ENCODE measurements at regions not wholly inside any gene's neighbourhood (a gene's known extent, or its start where the extent isn't known, plus 50 kb on each side); places are given as distances from the start of the nearest gene placed in this dataset.

- DNase-seq (ENCODE audit: low read depth in 1 of 2, low spot score in 1 of 2) (no peak), FAIRE-seq (no peak), ATAC-seq (no peak)
- TF ChIP-seq KDM1A (IDR thresholded peaks at IDR 0.05; ENCODE audit: low read depth) (no peak), FOSL2 (IDR thresholded peaks at IDR 0.05) (no peak), FOSL2 (CRISPR knock-in tag; IDR thresholded peaks at IDR 0.05) (no peak), MYC (IDR thresholded peaks at IDR 0.05; ENCODE audit: borderline replicate concordance, low read length) (no peak), EP300 (IDR thresholded peaks at IDR 0.05) (no peak), ESRRA (IDR thresholded peaks at IDR 0.05; ENCODE audit: borderline replicate concordance, low read length) (no peak), USF2 (IDR thresholded peaks at IDR 0.05) (no peak), BHLHE40 (IDR thresholded peaks at IDR 0.05; ENCODE audit: low read depth, low read length) (no peak), JUNB (IDR thresholded peaks at IDR 0.05) (no peak), HDAC2 (IDR thresholded peaks at IDR 0.05) (no peak), RARB (CRISPR knock-in tag; IDR thresholded peaks at IDR 0.05) (no peak), EHF (CRISPR knock-in tag; IDR thresholded peaks at IDR 0.05) (no peak)
- no peak overlapping the region for H3K4me3 ChIP-seq
- H3K4me1 ChIP-seq, result peaks cover 13% of the 10 kb centered on the region; the same call in 2 of the 3 replicates
- ChIA-PET CTCF (no interaction called here), POLR2A (no interaction called here)
- no peak overlapping the region for H3K4me2 ChIP-seq
- 97% methylated on average over 6 of the region's 6 CpGs for WGBS (ENCODE audit: missing lambda C conversion rate)
- no peaks in the 10 kb centered on the region for H3K9me3 ChIP-seq
- no peak overlapping the region for H3K27ac ChIP-seq
Measured at GRCh38 chr6:21859193-21859735, 265.7 kb downstream of the SOX4 start.

GRCh38 chr6:21861942-21862341 lies 268.4 kb downstream of the SOX4 start:
- no peaks in the 10 kb centered on the region for H3K9me3 ChIP-seq
- no peak for TF ChIP-seq KDM1A (IDR thresholded peaks at IDR 0.05; ENCODE audit: low read depth)
- TF ChIP-seq ESRRA (IDR thresholded peaks at IDR 0.05; ENCODE audit: borderline replicate concordance, low read length), result no peak
- no peak for TF ChIP-seq REST (IDR thresholded peaks at IDR 0.05)
- no peak for TF ChIP-seq CEBPB (IDR thresholded peaks at IDR 0.05)
- no peak for TF ChIP-seq SREBF2 (IDR thresholded peaks at IDR 0.05)
- no peak for TF ChIP-seq POLR2AphosphoS2 (conservative IDR thresholded peaks at IDR 0.05; ENCODE audit: low read length)
- no peak for TF ChIP-seq PBX3 (IDR thresholded peaks at IDR 0.05)
- TF ChIP-seq ZFP36 (IDR thresholded peaks at IDR 0.05; ENCODE audit: borderline replicate concordance, partially characterized antibody), result no peak
- TF ChIP-seq RAD21 (conservative IDR thresholded peaks at IDR 0.05 in 1 of 2, IDR thresholded peaks at IDR 0.05 in 1 of 2), result no peak
- no peak for TF ChIP-seq CHD2 (IDR thresholded peaks at IDR 0.05; ENCODE audit: low read length, partially characterized antibody)
- no peak for TF ChIP-seq USF2 (IDR thresholded peaks at IDR 0.05)
- TF ChIP-seq BCL3 (IDR thresholded peaks at IDR 0.05), result no peak
- TF ChIP-seq FOSB (CRISPR knock-in tag; IDR thresholded peaks at IDR 0.05), result no peak
- TF ChIP-seq ZSCAN20 (CRISPR knock-in tag; IDR thresholded peaks at IDR 0.05), result no peak
- no peak for TF ChIP-seq ZNF302 (CRISPR knock-in tag; IDR thresholded peaks at IDR 0.05)
- no peak for TF ChIP-seq EHF (CRISPR knock-in tag; IDR thresholded peaks at IDR 0.05)
- TF ChIP-seq E2F6 (IDR thresholded peaks at IDR 0.05; ENCODE audit: borderline replicate concordance, low read depth), result no peak
- TF ChIP-seq HOXA7 (CRISPR knock-in tag; IDR thresholded peaks at IDR 0.05), result no peak
- POLR2A ChIA-PET, result no interaction called here
- FAIRE-seq (no peak), ATAC-seq (no peak), DNase-seq (ENCODE audit: low read depth in 1 of 2, low spot score in 1 of 2) (no peak)
- CTCF ChIA-PET, result no interaction called here
- 89% methylated on average over 8 of the region's 8 CpGs for WGBS (ENCODE audit: missing lambda C conversion rate)
- H3K4me3 ChIP-seq, result no peak overlapping the region
- H3K4me2 ChIP-seq, result no peak overlapping the region
- H3K27ac ChIP-seq, result no peak overlapping the region
- 0 out of 3 replicates have a peak, but pooled peaks cover 1% of the 10 kb centered on the region for H3K4me1 ChIP-seq

Measured in A549 (cell line).